T-helper 2 cell treated with Interferon-gamma antibody and Interleukin-4, amounts not matched to agents 5 μg/mL and 100 μg/mL, for 36 hours (primary cell): ENCODE measurements at regions not wholly inside any gene's neighbourhood (a gene's known extent, or its start where the extent isn't known, plus 50 kb on each side); places are given as distances from the start of the nearest gene placed in this dataset.
"Not testable (repeated sequence)": the region's sequence is repeated elsewhere in the genome, so short reads cannot be mapped to it uniquely, and the experiment has no call there.

Source experiments
- DNase-seq: peaks from one replicate; pipeline ENCODE4 v3.0.0; 2021; ENCODE audit warnings: low spot score
- H3K27ac Mint-ChIP-seq: one replicate; pipeline ENCODE4 v1.8.0; 2021; ENCODE audit warnings: mild to moderate bottlenecking, mixed read lengths
- H3K27me3 Mint-ChIP-seq: one replicate; pipeline ENCODE4 v1.8.0; 2021; ENCODE audit warnings: low read depth, mixed read lengths
- H3K36me3 Mint-ChIP-seq: one replicate; pipeline ENCODE4 v1.8.0; 2021; ENCODE audit warnings: low read depth, mixed read lengths
- H3K4me1 Mint-ChIP-seq: one replicate; pipeline ENCODE4 v1.8.0; 2021; ENCODE audit warnings: low read depth, mixed read lengths
- H3K4me3 Mint-ChIP-seq: one replicate; pipeline ENCODE4 v1.8.0; 2022; ENCODE audit warnings: mild to moderate bottlenecking, moderate library complexity, mixed read lengths
- H3K9me3 Mint-ChIP-seq: one replicate; pipeline ENCODE4 v1.8.0; 2021; ENCODE audit warnings: mixed read lengths

GRCh38 chr5:118095115-118095514 lies 893.2 kb downstream of the DTWD2 start:
- Mint-ChIP-seq H3K4me3 (no peak overlapping the region), H3K9me3 (no peaks in the 10 kb centered on the region), H3K27me3 (no peaks in the 10 kb centered on the region), H3K27ac (no peak overlapping the region), H3K4me1 (no peaks in the 10 kb centered on the region), H3K36me3 (no peaks in the 10 kb centered on the region)
- DNase-seq, result no peak

- Mint-ChIP-seq H3K4me1 (no peaks in the 10 kb centered on the region), H3K27ac (no peak overlapping the region), H3K27me3 (no peaks in the 10 kb centered on the region), H3K4me3 (no peak overlapping the region), H3K9me3 (peaks cover 9% of the 10 kb centered on the region), H3K36me3 (no peaks in the 10 kb centered on the region)
- DNase-seq, result no peak
These were observed 899.9 kb downstream of the DTWD2 start for GRCh38 chr5:118088448-118088847.

GRCh38 chr5:118076490-118076889 lies 911.9 kb downstream of the DTWD2 start:
- Mint-ChIP-seq H3K36me3 (no peaks in the 10 kb centered on the region), H3K4me1 (no peaks in the 10 kb centered on the region), H3K27ac (no peak overlapping the region), H3K27me3 (no peaks in the 10 kb centered on the region), H3K4me3 (no peak overlapping the region), H3K9me3 (peaks cover 21% of the 10 kb centered on the region)
- DNase-seq, result no peak

GRCh38 chr5:118070041-118070440 lies 918.3 kb downstream of the DTWD2 start:
- H3K27ac Mint-ChIP-seq, result no peak overlapping the region
- no peaks in the 10 kb centered on the region for H3K4me1 Mint-ChIP-seq
- H3K4me3 Mint-ChIP-seq, result no peak overlapping the region
- no peaks in the 10 kb centered on the region for H3K36me3 Mint-ChIP-seq
- H3K27me3 Mint-ChIP-seq, result no peaks in the 10 kb centered on the region
- DNase-seq, result no peak
- no peaks in the 10 kb centered on the region for H3K9me3 Mint-ChIP-seq

- Mint-ChIP-seq H3K4me3 (no peak overlapping the region), H3K4me1 (no peaks in the 10 kb centered on the region), H3K36me3 (no peaks in the 10 kb centered on the region), H3K27ac (no peak overlapping the region), H3K9me3 (no peaks in the 10 kb centered on the region), H3K27me3 (no peaks in the 10 kb centered on the region)
- DNase-seq, result no peak
These were observed 918.9 kb downstream of the DTWD2 start for GRCh38 chr5:118069452-118069851.

GRCh38 chr5:118068886-118069285 lies 919.5 kb downstream of the DTWD2 start:
- Mint-ChIP-seq H3K4me3 (no peak overlapping the region), H3K4me1 (no peaks in the 10 kb centered on the region), H3K36me3 (no peaks in the 10 kb centered on the region), H3K27me3 (no peaks in the 10 kb centered on the region), H3K27ac (no peak overlapping the region), H3K9me3 (no peaks in the 10 kb centered on the region)
- DNase-seq, result no peak

GRCh38 chr5:118063836-118064235 lies 924.5 kb downstream of the DTWD2 start:
- not testable (repeated sequence) for DNase-seq, H3K27me3 Mint-ChIP-seq, H3K9me3 Mint-ChIP-seq, H3K4me1 Mint-ChIP-seq, H3K27ac Mint-ChIP-seq, H3K36me3 Mint-ChIP-seq, H3K4me3 Mint-ChIP-seq

- Mint-ChIP-seq H3K4me3 (no peak overlapping the region), H3K36me3 (no peaks in the 10 kb centered on the region), H3K9me3 (peaks cover 4% of the 10 kb centered on the region), H3K27me3 (no peaks in the 10 kb centered on the region), H3K4me1 (no peaks in the 10 kb centered on the region), H3K27ac (no peak overlapping the region)
- DNase-seq, result no peak
These were observed 927.5 kb downstream of the DTWD2 start for GRCh38 chr5:118060833-118061232.

GRCh38 chr5:118052503-118052902 lies 935.8 kb downstream of the DTWD2 start:
- no peak for DNase-seq
- Mint-ChIP-seq H3K36me3 (no peaks in the 10 kb centered on the region), H3K9me3 (peaks cover 4% of the 10 kb centered on the region), H3K4me3 (no peak overlapping the region), H3K4me1 (no peaks in the 10 kb centered on the region), H3K27me3 (no peaks in the 10 kb centered on the region), H3K27ac (no peak overlapping the region)

GRCh38 chr5:118044169-118044568 lies 944.2 kb downstream of the DTWD2 start:
- Mint-ChIP-seq H3K4me3 (no peak overlapping the region), H3K36me3 (no peaks in the 10 kb centered on the region), H3K9me3 (peaks cover 7% of the 10 kb centered on the region), H3K27ac (no peak overlapping the region), H3K27me3 (no peaks in the 10 kb centered on the region), H3K4me1 (no peaks in the 10 kb centered on the region)
- no peak for DNase-seq

GRCh38 chr5:118043531-118043930 lies 944.8 kb downstream of the DTWD2 start:
- no peaks in the 10 kb centered on the region for H3K4me1 Mint-ChIP-seq
- H3K27ac Mint-ChIP-seq, result no peak overlapping the region
- no peak for DNase-seq
- no peaks in the 10 kb centered on the region for H3K36me3 Mint-ChIP-seq
- H3K9me3 Mint-ChIP-seq, result peaks cover 7% of the 10 kb centered on the region
- H3K27me3 Mint-ChIP-seq, result no peaks in the 10 kb centered on the region
- no peak overlapping the region for H3K4me3 Mint-ChIP-seq

GRCh38 chr5:118042076-118042475 lies 946.3 kb downstream of the DTWD2 start:
- H3K36me3 Mint-ChIP-seq, result no peaks in the 10 kb centered on the region
- no peak overlapping the region for H3K4me3 Mint-ChIP-seq
- H3K27ac Mint-ChIP-seq, result no peak overlapping the region
- H3K4me1 Mint-ChIP-seq, result no peaks in the 10 kb centered on the region
- no peaks in the 10 kb centered on the region for H3K27me3 Mint-ChIP-seq
- peaks cover 7% of the 10 kb centered on the region for H3K9me3 Mint-ChIP-seq
- DNase-seq, result no peak

GRCh38 chr5:118040496-118040895 lies 947.9 kb downstream of the DTWD2 start:
- Mint-ChIP-seq H3K4me1 (no peaks in the 10 kb centered on the region), H3K27me3 (no peaks in the 10 kb centered on the region), H3K9me3 (peaks cover 7% of the 10 kb centered on the region), H3K27ac (no peak overlapping the region), H3K4me3 (no peak overlapping the region), H3K36me3 (no peaks in the 10 kb centered on the region)
- no peak for DNase-seq

- no peak overlapping the region for H3K27ac Mint-ChIP-seq
- no peaks in the 10 kb centered on the region for H3K36me3 Mint-ChIP-seq
- H3K4me3 Mint-ChIP-seq, result no peak overlapping the region
- no peaks in the 10 kb centered on the region for H3K27me3 Mint-ChIP-seq
- no peak for DNase-seq
- H3K4me1 Mint-ChIP-seq, result no peaks in the 10 kb centered on the region
- H3K9me3 Mint-ChIP-seq, result peaks cover 25% of the 10 kb centered on the region
These were observed 954.5 kb downstream of the DTWD2 start for GRCh38 chr5:118033686-118034338.

GRCh38 chr5:118029807-118030206 lies 958.5 kb downstream of the DTWD2 start:
- no peak overlapping the region for H3K27ac Mint-ChIP-seq
- H3K4me3 Mint-ChIP-seq, result no peak overlapping the region

More at GRCh38 chr5:118029807-118030206, 958.5 kb downstream of the DTWD2 start:
- Mint-ChIP-seq H3K4me1 (no peaks in the 10 kb centered on the region), H3K9me3 (peaks cover 25% of the 10 kb centered on the region), H3K27me3 (no peaks in the 10 kb centered on the region), H3K36me3 (no peaks in the 10 kb centered on the region)
- no peak for DNase-seq
